HG03175 (cell line): ENCODE measurements at regions not wholly inside any gene's neighbourhood (a gene's known extent, or its start where the extent isn't known, plus 50 kb on each side); places are given as distances from the start of the nearest gene placed in this dataset.

Experiments
- ATAC-seq: cut with Tn5 transposase; IDR thresholded peaks from one replicate; pipeline ENCODE4 v1.9.1; 2021; ENCODE audit warnings: mild to moderate bottlenecking, moderate library complexity; ENCODE audit not compliant: unreplicated experiment

DNA sequence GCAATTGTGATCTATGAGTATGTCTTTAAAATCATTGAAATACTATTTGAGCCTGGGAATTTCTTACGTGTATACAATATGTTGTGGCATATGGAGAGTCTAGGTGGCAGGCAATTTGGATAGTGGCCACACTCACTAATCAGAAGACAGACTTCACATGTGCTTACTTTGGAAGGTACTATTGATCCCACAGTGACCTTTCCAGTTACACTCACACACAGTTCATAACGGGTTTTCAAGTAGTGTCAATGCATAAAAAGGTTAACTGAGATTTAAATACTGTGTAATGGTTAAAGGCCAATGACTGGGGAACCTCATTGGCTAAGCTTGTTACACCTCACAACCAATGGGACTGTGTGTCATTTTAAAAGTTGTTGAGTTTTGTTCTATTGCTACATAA, 783.2 kb downstream of the RPA4 start:
- no peak for ATAC-seq

GRCh38 chrX:97668126-97668525, 784.4 kb downstream of the RPA4 start:
- ATAC-seq = no peak

GRCh38 chrX:97672138-97672537, 788.4 kb downstream of the RPA4 start:
- no peak for ATAC-seq

DNA sequence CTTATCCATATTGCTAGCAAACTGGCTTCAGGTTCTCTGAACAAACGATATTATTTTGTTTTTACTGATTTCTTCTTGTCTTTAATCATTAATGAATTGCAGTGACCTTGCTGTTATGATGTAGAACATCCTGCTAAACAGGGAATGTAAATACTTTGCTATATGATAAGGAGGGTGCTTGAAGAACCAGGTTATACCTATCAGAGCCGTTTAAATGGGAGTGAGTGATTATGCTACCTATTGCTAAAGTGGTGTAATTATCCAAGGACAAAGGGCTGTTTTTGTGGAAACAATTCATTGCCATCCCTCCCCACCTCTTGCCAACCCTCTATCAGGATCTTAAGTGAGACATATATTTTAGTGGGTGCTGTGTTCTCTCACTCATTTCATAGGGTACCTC, 788.9 kb downstream of the RPA4 start:
- ATAC-seq = no peak

DNA sequence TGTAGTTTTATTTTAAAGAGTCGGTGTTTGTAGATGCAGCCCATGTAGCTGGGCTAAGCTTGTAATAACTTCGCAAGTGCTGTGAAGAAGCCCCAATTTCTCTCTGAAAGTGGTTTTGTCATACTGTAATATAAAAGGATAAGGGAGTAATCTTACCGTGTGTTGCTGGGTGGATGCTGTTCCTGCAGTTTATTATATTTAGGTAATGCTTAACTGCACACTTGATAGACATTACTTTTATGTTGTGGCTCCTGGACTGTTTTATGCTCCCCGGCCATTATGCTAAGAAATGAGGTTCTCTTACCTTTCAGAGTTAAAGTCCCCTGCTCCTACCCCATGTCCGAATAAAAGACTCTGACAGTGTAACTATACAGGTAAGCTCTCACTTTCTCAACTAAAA, 789.4 kb downstream of the RPA4 start:
- ATAC-seq = no peak

- no peak for ATAC-seq
Measured at GRCh38 chrX:97682991-97683840, 799.5 kb downstream of the RPA4 start.

DNA sequence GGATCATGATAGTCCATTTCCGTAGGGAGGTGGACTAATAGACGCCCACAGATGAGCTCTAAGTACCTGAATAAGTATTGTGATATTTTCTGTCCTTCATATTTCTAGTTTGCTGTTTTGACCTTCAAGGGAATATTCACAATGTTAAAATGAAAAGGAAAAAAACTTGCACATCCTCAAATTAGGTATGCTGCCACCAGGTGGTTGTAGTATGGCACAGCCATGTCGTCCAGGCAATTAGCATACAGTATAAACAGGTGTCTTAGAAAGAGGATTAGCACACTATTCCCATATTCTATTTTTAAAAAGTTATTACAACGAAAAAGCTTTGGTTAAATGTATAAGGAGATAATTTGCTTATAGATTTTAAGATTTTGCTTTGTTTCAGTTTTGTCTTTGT, 802.0 kb downstream of the RPA4 start:
- ATAC-seq = no peak

DNA sequence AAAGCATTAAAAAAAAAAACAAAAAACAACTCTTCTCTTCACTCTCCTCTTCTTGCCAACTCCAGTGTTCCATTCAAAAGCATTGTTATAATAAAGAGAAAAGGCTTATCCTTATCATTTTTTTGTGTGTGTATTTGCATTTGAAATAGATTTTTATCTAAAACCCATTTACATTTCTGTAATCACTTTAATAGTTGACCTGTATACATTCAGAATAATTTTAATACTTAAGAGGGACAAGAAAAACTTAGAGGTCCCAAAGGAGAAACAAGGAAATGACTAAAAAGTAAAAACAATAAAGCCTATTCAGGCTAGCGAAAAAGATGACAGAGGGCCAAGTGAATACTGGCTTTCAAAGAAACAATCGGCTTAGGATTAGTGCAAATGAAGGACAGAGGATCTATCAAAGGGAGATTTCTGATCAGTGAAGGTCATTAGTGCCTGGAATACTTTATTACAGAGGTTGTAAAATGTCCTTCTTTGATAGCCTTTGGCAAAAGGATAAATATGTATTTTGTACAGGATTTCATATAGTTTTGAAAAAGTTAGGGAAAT, 808.3 kb downstream of the RPA4 start:
- ATAC-seq = no peak

- no peak for ATAC-seq
Measured at GRCh38 chrX:97692575-97692974, 808.9 kb downstream of the RPA4 start.

DNA sequence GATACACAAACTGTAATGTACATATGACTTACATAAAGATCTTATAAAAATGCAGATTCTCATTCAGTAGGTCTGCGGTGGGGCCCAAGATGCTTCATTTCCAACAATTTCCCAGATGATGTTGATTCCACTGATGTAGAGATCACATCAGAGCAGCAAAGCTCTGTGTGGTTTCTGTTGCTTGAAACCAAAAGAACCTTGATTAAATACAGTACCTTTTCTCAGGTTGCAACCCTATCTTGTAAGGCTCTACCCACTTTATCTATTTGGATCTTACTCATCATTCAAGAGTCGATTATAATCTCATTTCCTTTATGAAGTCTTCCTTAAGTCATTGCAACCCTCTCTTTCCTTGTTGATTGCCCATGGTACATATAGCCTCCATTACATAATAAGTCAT, 816.8 kb downstream of the RPA4 start:
- ATAC-seq = no peak

DNA sequence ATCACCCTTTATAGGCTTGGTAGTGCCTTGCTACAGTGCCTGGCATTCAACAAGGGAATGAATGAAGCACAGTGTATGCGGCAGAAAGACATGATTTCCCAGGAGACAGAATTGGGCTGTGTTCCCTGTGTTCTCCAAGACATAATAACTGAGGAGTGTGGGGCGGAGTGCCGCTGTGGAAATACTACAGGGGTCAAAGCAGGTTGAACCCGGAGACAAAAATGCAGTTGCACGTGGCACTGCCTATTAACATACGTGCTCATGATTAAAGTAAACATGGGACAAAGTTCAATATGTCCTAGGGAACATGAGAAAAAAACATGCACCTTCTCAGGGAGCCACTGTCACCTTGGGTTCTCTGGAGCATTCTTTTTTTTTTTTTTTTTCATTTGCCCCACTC, 820.8 kb downstream of the RPA4 start:
- ATAC-seq = no peak

DNA sequence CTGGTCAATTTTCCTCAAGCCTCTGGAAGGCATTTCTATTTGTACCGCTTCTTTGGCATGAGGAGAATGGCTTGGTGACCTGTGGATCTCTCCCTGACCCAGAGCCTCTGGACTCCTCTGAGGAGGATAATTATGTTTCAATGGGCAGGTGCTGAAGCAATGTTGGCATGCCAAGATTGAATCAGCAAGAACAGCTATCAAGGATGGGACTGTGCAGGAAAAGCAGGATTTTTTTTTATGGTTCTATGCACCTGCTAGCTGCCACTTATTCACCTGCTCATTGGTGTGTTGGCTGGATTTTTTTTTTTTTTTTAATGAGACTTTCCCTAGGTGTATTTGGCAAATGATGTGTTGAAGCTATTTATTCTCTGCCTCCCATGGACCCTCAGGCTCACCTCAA, 821.2 kb downstream of the RPA4 start:
- no peak for ATAC-seq

DNA sequence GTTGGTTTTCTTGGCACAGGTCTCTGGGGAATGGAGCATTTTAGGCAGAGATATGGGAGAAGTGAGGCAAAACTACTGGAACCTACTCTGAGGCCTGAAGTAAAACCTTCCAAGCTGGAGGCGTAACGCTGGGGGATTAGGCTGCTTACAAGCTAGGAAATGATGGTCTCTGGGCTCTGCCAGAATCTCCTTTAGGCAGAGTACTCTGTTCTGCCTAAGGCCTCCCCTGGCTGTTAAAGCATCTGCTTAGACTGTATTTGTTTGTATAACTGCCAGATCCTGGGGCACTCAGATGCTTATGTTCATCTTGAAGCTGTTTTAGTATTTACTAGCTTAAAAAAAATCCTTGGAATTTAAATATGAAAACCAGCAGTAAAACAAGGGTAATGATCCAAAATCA, 822.2 kb downstream of the RPA4 start:
- ATAC-seq = no peak

- no peak for ATAC-seq
Measured at GRCh38 chrX:97714072-97714471, 830.4 kb downstream of the RPA4 start.

GRCh38 chrX:97728215-97728614, 844.5 kb downstream of the RPA4 start:
- no peak for ATAC-seq

DNA sequence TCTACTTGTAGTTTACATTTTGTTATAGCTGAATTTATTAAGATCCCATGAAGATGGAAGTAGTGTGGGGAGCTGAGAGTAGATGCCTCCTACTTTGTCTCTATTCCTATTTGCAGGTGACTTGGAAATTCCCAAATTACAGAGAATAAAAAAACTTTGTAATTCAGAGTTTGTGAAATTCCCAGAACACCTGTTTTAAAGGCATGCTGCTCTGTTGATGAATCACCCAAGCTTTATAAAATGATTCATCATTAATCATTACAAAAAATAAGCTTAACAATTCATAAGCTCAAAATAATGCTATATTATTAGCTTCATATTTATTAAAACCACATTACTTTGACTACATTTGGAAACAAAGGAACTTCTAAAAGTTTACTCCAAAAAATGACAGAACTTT, 856.3 kb downstream of the RPA4 start:
- ATAC-seq = no peak

GRCh38 chrX:97740886-97741285, 857.2 kb downstream of the RPA4 start:
- ATAC-seq = no peak

- no peak for ATAC-seq
Measured at GRCh38 chrX:97743014-97743413, 859.3 kb downstream of the RPA4 start.

DNA sequence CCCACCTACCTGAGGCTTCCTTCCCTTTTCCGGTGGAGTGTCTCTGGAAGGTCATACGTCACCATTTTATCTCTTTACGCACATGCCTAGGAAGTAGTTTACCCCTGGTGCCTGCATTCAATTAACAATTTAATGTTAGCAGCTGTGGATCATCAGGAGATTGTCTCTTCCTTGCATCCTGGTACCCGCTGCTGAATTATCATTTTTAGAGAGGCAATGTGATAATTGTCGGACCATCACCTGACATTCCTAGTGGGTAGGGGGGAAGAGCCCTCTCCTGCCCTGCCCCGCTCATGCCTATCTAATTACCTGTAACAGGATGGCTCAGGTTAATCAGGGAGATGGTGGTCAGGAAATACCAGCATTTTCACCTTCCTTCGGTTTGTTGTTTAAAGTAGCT, 863.6 kb downstream of the RPA4 start:
- no peak for ATAC-seq

DNA sequence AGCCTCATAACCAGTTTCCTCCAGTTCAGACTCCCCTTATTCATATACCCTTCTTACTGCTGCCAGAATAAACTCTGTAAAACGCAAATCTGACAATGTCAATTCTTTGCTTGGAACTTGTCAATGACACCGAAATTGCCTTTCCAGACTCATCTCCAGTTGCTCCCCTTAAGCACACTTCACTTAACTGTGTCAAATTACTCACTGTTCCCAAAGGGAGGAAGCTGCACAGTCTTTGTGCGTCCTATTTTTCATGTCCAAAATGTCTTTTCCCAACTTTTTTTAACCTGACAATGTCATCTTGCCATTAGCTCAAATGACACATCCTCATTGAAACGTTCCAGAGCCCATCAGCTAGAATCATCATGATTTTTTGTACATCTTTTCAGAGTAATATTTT, 867.3 kb downstream of the RPA4 start:
- ATAC-seq = no peak

GRCh38 chrX:97751735-97752134, 868.0 kb downstream of the RPA4 start:
- no peak for ATAC-seq

DNA sequence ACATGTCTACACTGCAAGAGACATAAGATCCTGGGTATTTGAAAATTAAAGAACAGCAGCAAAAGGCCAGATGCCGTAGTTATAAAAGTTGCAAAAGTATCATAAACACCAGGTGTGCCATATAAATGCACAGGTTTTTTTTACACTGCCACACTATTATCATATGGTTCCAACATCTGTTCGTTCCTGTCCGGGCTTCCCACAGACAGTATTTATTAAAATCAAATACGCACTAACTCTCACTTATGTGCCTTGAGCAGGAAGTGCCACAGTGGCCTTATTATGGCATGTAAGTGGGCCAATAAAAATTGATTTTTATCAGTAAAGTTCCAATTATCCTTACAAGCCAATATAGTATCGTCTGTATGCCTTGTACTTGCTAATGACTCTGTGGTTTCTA, 873.2 kb downstream of the RPA4 start:
- ATAC-seq = no peak

- ATAC-seq = no peak
Measured at GRCh38 chrX:97763391-97763790, 879.7 kb downstream of the RPA4 start.
